GM21723 (cell line): ENCODE measurements at regions not wholly inside any gene's neighbourhood (a gene's known extent, or its start where the extent isn't known, plus 50 kb on each side); places are given as distances from the start of the nearest gene placed in this dataset.
"Not testable (repeated sequence)": the region's sequence is repeated elsewhere in the genome, so short reads cannot be mapped to it uniquely, and the experiment has no call there.

Experiments
- ATAC-seq: cut with Tn5 transposase; IDR thresholded peaks from one replicate; pipeline ENCODE4 v1.9.1; 2021; ENCODE audit warnings: mild to moderate bottlenecking, moderate library complexity; ENCODE audit not compliant: unreplicated experiment

- ATAC-seq, result no peak
Measured at GRCh38 chr14:81584495-81584894, 50.8 kb upstream of the SEL1L start.

- ATAC-seq, result no peak
Measured at GRCh38 chr14:81589381-81590065, 55.9 kb upstream of the SEL1L start.

GRCh38 chr14:81591266-81591665 lies 57.6 kb upstream of the SEL1L start:
- ATAC-seq, result no peak

- no peak for ATAC-seq
Measured at GRCh38 chr14:81594012-81594411, 60.4 kb upstream of the SEL1L start.

GRCh38 chr14:81605660-81606059 lies 72.0 kb upstream of the SEL1L start:
- ATAC-seq, result no peak

GRCh38 chr14:81613341-81614045 lies 79.8 kb upstream of the SEL1L start:
- ATAC-seq, result no peak

- not testable (repeated sequence) for ATAC-seq
Measured at GRCh38 chr14:81614302-81614701, 80.6 kb upstream of the SEL1L start.

- ATAC-seq, result no peak
Measured at GRCh38 chr14:81618695-81619094, 85.0 kb upstream of the SEL1L start.

- ATAC-seq, result no peak
Measured at GRCh38 chr14:81619816-81620215, 86.2 kb upstream of the SEL1L start.

- not testable (repeated sequence) for ATAC-seq
Measured at GRCh38 chr14:81623771-81624396, 90.2 kb upstream of the SEL1L start.

- no peak for ATAC-seq
Measured at GRCh38 chr14:81625343-81625742, 91.7 kb upstream of the SEL1L start.

- ATAC-seq, result no peak
Measured at GRCh38 chr14:81632157-81632556, 98.5 kb upstream of the SEL1L start.

GRCh38 chr14:81633496-81633895 lies 99.8 kb upstream of the SEL1L start:
- ATAC-seq, result no peak

- no peak for ATAC-seq
Measured at GRCh38 chr14:81637639-81638038, 104.0 kb upstream of the SEL1L start.

GRCh38 chr14:81638656-81639280 lies 105.1 kb upstream of the SEL1L start:
- ATAC-seq, result no peak

GRCh38 chr14:81653626-81654025 lies 120.0 kb upstream of the SEL1L start:
- ATAC-seq, result no peak

GRCh38 chr14:81655423-81656314 lies 122.0 kb upstream of the SEL1L start:
- no peak for ATAC-seq

- no peak for ATAC-seq
Measured at GRCh38 chr14:81656811-81657210, 123.2 kb upstream of the SEL1L start.

GRCh38 chr14:81662066-81662465 lies 128.4 kb upstream of the SEL1L start:
- no peak for ATAC-seq

GRCh38 chr14:81662570-81663197 lies 129.0 kb upstream of the SEL1L start:
- ATAC-seq, result no peak
